ENCODE measurements at regions not wholly inside any gene's neighbourhood (a gene's known extent, or its start where the extent isn't known, plus 50 kb on each side); places are given as distances from the start of the nearest gene placed in this dataset.

GRCh38 chr3:174403831-174404230 is 455.3 kb upstream of the NAALADL2 start:
- peak; percentile 37 for DNase-seq (ENCODE audit: low spot score)

GRCh38 chr3:174408310-174408709 is 450.8 kb upstream of the NAALADL2 start:
- no peak for DNase-seq (ENCODE audit: low spot score)

- no peak for DNase-seq (ENCODE audit: low spot score)
These were observed 449.9 kb upstream of the NAALADL2 start for GRCh38 chr3:174409086-174409743.

DNA sequence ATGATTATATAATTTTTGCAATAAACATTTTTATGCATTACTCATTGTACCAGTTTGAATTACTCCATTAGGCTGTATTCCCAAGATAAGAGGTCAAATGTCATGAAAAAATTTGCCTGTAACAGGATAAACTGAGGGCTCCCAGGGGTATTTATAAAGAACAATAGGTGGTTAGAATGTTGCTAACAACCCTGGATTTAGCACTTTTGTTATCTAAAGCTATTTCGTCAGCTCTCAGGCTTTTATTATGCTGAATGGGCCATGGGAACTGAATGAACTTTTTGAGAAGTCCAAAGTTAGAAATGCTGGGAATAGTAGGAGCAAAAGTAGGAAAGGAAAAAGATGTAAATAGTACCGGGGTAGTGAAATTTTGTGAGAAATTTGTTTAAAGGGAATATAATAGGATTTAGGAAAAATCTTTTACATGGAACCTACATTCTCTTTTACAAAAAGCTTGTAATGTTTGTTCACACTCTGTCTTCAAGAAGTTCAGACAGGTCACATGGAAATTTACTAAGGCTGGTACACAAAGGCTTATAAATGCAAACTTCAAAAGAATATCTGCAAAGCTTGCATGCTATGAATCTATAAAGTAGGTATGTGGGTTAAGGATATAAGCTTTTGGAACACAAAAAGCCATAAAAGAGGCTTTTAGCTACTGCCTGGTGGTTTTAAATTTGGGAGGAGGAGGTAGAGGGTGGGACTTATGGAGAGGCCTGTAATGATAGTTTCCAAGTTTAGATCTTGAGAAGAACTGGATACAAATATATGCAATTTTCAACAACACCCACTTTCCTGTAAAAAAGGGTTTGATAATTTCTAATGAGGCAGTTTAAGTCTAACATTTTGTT is 445.8 kb upstream of the NAALADL2 start:
- DNase-seq (ENCODE audit: low spot score), result no peak

DNA sequence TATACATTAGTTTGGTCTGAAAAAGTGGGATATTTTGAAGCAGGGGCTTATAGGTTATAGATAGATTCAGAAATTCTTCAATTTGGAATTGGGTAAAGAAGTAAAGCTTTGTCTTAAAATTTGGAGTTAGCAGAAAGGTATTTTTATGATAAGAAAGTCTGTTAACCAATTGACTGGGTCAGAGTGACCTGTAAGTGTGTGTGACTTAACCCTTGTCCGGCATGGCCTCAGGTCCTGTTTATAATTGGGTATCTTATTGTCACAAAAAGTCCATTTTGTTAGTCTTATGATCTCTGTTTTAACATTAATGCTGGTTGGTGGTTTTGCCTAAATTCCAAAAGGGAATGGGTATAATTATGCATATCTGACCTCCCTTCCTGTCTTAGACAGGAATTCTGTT is 444.2 kb upstream of the NAALADL2 start:
- DNase-seq (ENCODE audit: low spot score), result no peak

DNA sequence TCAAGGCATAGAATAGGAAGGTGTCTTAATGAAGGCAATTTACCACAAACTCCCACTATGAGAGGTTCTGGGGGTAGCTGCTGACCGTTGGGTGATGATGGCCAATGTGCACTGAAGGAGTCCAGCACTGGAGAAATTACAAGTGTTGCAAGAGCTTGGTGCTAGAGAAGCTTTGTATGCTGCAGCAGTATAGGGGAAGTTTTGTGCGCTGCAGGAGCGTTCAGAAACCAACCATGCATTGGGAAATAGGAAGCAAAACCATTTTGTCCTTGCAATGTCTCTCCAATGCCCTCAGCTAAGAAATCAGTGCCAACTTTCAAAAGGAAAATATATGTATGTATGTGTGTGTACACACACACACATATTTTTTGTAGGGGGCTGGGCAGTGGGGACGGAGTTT is 441.6 kb upstream of the NAALADL2 start:
- DNase-seq (ENCODE audit: low spot score), result peak; percentile 30

DNA sequence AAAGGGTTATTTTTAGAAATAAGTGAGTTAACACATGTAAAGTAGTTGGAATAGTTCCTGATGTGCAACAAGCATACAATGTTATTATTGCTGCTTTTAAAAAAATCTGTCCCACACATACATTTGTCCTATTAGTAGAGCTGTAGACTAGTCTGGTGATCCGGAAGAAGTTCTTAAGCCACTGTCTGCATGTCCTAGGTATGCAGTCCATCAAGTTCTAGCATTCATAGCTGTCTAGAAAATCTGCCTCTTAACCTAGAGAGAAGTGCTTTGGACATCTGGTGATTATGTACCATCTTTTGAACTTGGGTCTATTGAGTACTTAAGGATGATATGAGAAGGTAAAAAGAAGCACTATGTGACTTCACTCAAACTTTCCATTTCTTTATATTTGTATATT is 439.9 kb upstream of the NAALADL2 start:
- no peak for DNase-seq (ENCODE audit: low spot score)

- DNase-seq (ENCODE audit: low spot score), result no peak
These were observed 435.2 kb upstream of the NAALADL2 start for GRCh38 chr3:174423936-174424335.

- no peak for DNase-seq (ENCODE audit: low spot score)
These were observed 434.5 kb upstream of the NAALADL2 start for GRCh38 chr3:174424656-174425055.

DNA sequence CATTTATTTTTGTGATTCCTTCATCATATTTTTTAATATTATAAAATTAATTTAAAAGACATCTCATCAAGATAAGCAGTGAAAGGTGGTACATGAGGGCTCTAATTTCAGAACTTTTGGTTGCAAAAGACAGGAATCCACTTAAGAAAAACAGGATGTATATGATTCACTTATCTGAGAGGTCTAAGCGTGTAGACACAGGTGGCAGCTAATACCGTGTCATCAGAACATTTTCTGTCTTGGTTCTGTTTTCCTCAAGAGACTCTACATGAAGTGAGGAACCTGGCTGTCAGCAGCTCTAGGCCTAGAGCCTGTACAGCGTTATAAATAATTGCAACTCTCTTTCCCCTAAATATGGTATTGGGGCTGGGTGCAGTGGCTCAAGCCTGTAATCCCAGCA is 433.7 kb upstream of the NAALADL2 start:
- no peak for DNase-seq (ENCODE audit: low spot score)

DNA sequence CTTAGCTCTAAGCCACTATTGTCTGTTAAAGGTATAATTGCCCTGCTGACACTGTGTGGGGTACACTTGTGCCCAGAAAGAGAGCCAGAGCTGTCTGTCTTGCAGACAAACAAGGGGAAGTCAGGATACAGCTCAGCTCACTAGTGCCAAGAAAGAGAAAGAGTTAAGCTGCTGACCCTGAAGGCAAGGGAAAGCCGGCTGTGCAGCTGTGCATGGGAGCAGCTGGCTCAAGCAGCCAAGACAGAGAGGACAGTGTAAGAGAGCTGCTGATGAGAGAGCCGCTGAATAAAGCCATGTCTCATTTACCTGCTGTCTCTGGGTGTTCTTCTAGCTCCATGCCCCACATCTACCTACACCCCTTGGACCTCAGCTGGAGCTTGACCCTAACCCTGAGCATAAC is 428.1 kb upstream of the NAALADL2 start:
- no peak for DNase-seq (ENCODE audit: low spot score)

DNA sequence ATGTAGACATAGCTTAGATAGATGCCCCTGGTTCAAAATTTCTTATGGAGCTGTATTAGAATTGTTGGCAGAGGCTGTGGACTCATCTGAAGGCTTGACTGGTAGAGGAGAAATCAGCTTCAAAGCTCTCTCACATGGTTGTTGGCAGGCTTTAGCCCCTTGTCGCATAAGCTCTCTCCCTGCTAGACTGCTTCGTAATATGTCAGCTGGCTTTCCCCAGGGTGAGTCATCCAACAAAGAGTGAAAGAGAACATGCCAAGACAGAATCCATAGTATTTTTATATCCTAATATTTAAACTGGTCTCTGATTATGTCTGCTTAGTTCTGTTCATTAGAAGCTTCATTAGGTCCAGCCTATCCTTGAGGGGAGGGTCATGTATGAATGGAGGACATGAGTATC is 427.4 kb upstream of the NAALADL2 start:
- no peak for DNase-seq (ENCODE audit: low spot score)

GRCh38 chr3:174436367-174436766 is 422.8 kb upstream of the NAALADL2 start:
- no peak for DNase-seq (ENCODE audit: low spot score)

DNA sequence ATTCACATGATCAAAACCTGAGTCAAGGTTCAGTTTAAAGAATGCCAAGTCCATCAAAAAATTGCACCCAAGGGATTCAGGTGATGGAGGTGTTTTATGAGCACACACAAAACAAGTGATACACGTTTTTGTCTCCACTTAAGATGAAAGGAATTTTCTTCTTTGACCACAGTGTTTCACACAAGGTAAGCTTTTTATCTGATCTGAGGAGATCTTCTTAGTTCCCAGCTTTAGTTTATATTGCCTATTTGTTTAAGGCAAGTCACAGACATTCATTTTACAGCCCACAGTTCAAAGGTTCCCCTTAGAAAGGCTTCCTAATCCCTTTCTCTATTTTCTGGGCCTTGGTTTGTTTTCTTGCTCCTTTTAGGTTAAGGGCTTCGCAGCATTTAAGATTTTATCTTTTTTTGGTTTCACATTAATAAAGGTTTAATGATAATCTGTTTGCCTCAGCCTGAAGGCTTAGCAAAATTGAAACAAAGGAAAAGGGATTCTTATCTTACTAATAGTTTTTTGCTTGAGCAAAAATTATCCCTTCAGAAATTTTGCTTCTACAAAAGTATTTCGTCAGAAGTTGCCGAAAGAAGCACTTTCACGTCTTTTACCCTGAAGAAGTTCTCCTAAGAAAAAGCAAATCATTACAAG is 420.5 kb upstream of the NAALADL2 start:
- no peak for DNase-seq (ENCODE audit: low spot score)

- peak; percentile 62 for DNase-seq (ENCODE audit: low spot score)
These were observed 419.5 kb upstream of the NAALADL2 start for GRCh38 chr3:174439331-174440252.

- DNase-seq (ENCODE audit: low spot score), result peak; percentile 65
These were observed 418.9 kb upstream of the NAALADL2 start for GRCh38 chr3:174440253-174440701.

DNA sequence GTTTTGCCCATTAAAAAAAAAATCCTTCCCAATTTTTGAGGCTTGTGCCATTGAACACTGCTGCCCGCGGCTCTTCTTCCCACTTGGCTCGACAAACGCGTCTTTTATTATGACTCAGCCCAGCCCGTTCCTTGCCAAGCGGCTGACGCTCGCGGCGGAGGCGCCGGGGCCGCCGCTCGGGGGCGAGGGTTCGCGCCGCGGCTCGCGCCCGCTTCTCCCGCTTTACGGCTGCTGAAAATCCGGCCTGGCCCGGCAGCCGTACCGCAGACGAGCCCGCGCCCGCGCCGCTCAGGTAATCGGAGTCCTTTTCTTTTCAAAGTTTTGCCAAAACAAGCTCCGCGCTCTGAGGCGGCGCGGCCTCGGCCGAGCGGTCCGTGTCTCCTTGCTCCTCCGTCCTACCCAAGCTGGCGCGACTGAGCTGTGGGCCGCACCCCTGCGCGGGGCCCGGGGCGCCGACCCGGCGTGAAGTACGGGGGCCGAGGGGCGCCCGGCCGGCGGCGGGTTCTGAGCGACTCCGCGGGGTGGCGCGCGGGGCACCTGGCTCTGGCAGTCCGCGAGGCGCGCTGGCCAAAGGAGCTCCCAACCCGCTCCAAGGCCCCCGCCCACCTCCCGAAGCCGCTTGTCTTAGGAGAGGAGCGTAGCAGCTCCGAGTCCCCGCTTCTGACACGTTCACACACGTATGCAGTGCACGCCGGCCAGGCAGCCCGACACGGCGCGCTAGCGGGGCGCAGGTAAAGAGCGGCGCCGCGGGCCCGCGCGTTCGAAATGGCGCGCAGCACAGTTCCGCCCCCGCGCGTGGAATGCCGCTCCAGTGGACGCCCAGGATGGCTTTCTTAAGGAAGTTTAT is 418.2 kb upstream of the NAALADL2 start:
- peak; percentile 82 for DNase-seq (ENCODE audit: low spot score)

- DNase-seq (ENCODE audit: low spot score), result peak; percentile 63
These were observed 417.4 kb upstream of the NAALADL2 start for GRCh38 chr3:174441588-174442301.

DNA sequence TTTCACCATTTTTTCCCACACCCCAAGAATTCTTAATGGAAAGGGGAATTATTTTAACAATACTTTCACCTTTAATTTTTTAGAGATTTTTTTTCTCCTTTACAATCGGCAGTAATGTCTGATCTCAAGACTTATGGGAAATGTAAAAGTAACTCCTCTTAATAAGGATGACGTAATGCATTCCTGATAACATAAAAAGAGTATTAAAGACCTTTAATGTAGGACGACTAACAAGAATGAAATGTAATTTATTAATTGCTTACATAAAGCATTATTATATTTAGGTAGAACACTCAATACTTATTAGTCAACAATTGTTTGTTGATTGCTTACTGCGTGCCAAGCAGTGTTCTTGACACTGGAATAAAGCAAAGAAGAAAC is 416.8 kb upstream of the NAALADL2 start:
- DNase-seq (ENCODE audit: low spot score), result no peak

- DNase-seq (ENCODE audit: low spot score), result peak; percentile 21
These were observed 414.7 kb upstream of the NAALADL2 start for GRCh38 chr3:174444391-174444790.

Data from pons (tissue), 1 donor.